Fibroblast of skin of right quadriceps (primary cell): ENCODE measurements at regions not wholly inside any gene's neighbourhood (a gene's known extent, or its start where the extent isn't known, plus 50 kb on each side); places are given as distances from the start of the nearest gene placed in this dataset.

Source experiments
- DNase-seq: peaks from one replicate; pipeline ENCODE4 v3.0.0-alpha.2; 2013

GRCh38 chr12:130104571-130105106 is 57.6 kb upstream of the FZD10 start:
- DNase-seq, result no peak

- no peak for DNase-seq
Observed at GRCh38 chr12:130109062-130109945, 53.0 kb upstream of the FZD10 start.

- no peak for DNase-seq
Observed at GRCh38 chr12:130110914-130111313, 51.4 kb upstream of the FZD10 start.

- no peak for DNase-seq
Observed at GRCh38 chr12:130111965-130112496, 50.2 kb upstream of the FZD10 start.
